ENCODE measurements at regions not wholly inside any gene's neighbourhood (a gene's known extent, or its start where the extent isn't known, plus 50 kb on each side); places are given as distances from the start of the nearest gene placed in this dataset.
A peak's percentile ranks its signal among the peaks of the same experiment; 100 is the strongest.

- Histone ChIP-seq H3K4me3 (ENCODE audit: low read depth in 2 of 2, low read length in 2 of 2) (no peak overlapping the region), H3K4me1 (ENCODE audit: control insufficient read depth, insufficient read depth, low read length) (no peaks in the 10 kb centered on the region; the same call in 1 of the 2 replicates), H3K27ac (ENCODE audit: low read length) (no peak overlapping the region), H3K9me3 (ENCODE audit: control insufficient read depth, insufficient read depth, low read depth, low read length) (no peaks in the 10 kb centered on the region), H3K27me3 (ENCODE audit: control insufficient read depth, insufficient read depth, low read length) (no peaks in the 10 kb centered on the region), H3K36me3 (ENCODE audit: control insufficient read depth, insufficient read depth, low read length) (no peaks in the 10 kb centered on the region)
- ATAC-seq (peak; percentile 96), DNase-seq (ENCODE audit: low read depth, low spot score) (peak; percentile 25)
- in situ Hi-C loops (cut with HindIII; ENCODE audit: low pct_unique_long_range_greater_than_20kb, low sequenced_read_pairs), result no loop called here
- ChIA-PET POLR2A (no interaction called here), CTCF (interaction anchor here (0.6 to 1.2 kb wide), 5 partner anchors 71 to 1694 kb away, joined by 3 to 4 read pairs (median 3); no protein-coding TSS in a partner anchor)
- intact Hi-C loops (cut with micrococcal nuclease; ENCODE audit: unreplicated experiment), result loop anchor here (2.0 to 5.0 kb wide), 2 partner anchors 166 to 1850 kb away; no protein-coding TSS in a partner anchor
- TF ChIP-seq, protein P1, sequence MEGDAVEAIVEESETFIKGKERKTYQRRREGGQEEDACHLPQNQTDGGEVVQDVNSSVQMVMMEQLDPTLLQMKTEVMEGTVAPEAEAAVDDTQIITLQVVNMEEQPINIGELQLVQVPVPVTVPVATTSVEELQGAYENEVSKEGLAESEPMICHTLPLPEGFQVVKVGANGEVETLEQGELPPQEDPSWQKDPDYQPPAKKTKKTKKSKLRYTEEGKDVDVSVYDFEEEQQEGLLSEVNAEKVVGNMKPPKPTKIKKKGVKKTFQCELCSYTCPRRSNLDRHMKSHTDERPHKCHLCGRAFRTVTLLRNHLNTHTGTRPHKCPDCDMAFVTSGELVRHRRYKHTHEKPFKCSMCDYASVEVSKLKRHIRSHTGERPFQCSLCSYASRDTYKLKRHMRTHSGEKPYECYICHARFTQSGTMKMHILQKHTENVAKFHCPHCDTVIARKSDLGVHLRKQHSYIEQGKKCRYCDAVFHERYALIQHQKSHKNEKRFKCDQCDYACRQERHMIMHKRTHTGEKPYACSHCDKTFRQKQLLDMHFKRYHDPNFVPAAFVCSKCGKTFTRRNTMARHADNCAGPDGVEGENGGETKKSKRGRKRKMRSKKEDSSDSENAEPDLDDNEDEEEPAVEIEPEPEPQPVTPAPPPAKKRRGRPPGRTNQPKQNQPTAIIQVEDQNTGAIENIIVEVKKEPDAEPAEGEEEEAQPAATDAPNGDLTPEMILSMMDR (IDR thresholded peaks at IDR 0.05), result peak; percentile 96
- TF ChIP-seq POLR2AphosphoS5 (IDR thresholded peaks at IDR 0.05; ENCODE audit: low read depth, low read length), result no peak
- BruUV-seq (replicated peaks), result no TSS peak
Measured at GRCh38 chr20:40962733-40963504, 65.7 kb upstream of the TOP1 start.

- H3K36me3 ChIP-seq (ENCODE audit: control insufficient read depth, insufficient read depth, low read length), result no peaks in the 10 kb centered on the region
- no peak for ATAC-seq
- no peak overlapping the region for H3K27ac ChIP-seq (ENCODE audit: low read length)
- BruUV-seq (replicated peaks), result no TSS peak
- no peaks in the 10 kb centered on the region for H3K9me3 ChIP-seq (ENCODE audit: control insufficient read depth, insufficient read depth, low read depth, low read length)
- no peaks in the 10 kb centered on the region; the same call in 1 of the 2 replicates for H3K4me1 ChIP-seq (ENCODE audit: control insufficient read depth, insufficient read depth, low read length)
- H3K27me3 ChIP-seq (ENCODE audit: control insufficient read depth, insufficient read depth, low read length), result no peaks in the 10 kb centered on the region
- no peak for DNase-seq (ENCODE audit: low read depth, low spot score)
- intact Hi-C loops (cut with micrococcal nuclease; ENCODE audit: unreplicated experiment), result loop anchor here (2.0 to 5.0 kb wide), 2 partner anchors 166 to 1851 kb away; no protein-coding TSS in a partner anchor
- H3K4me3 ChIP-seq (ENCODE audit: low read depth in 2 of 2, low read length in 2 of 2), result no peak overlapping the region
- TF ChIP-seq POLR2AphosphoS5 (IDR thresholded peaks at IDR 0.05; ENCODE audit: low read depth, low read length), result no peak
- TF ChIP-seq, protein P1 (IDR thresholded peaks at IDR 0.05), result no peak
- no peak for TF ChIP-seq SIN3A (IDR thresholded peaks at IDR 0.05; ENCODE audit: borderline replicate concordance, insufficient read depth, low read depth, low read length)
- TF ChIP-seq TCF7L2 (IDR thresholded peaks at IDR 0.05; ENCODE audit: low read depth, low read length), result no peak
- TF ChIP-seq, protein P2, sequence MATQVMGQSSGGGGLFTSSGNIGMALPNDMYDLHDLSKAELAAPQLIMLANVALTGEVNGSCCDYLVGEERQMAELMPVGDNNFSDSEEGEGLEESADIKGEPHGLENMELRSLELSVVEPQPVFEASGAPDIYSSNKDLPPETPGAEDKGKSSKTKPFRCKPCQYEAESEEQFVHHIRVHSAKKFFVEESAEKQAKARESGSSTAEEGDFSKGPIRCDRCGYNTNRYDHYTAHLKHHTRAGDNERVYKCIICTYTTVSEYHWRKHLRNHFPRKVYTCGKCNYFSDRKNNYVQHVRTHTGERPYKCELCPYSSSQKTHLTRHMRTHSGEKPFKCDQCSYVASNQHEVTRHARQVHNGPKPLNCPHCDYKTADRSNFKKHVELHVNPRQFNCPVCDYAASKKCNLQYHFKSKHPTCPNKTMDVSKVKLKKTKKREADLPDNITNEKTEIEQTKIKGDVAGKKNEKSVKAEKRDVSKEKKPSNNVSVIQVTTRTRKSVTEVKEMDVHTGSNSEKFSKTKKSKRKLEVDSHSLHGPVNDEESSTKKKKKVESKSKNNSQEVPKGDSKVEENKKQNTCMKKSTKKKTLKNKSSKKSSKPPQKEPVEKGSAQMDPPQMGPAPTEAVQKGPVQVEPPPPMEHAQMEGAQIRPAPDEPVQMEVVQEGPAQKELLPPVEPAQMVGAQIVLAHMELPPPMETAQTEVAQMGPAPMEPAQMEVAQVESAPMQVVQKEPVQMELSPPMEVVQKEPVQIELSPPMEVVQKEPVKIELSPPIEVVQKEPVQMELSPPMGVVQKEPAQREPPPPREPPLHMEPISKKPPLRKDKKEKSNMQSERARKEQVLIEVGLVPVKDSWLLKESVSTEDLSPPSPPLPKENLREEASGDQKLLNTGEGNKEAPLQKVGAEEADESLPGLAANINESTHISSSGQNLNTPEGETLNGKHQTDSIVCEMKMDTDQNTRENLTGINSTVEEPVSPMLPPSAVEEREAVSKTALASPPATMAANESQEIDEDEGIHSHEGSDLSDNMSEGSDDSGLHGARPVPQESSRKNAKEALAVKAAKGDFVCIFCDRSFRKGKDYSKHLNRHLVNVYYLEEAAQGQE (IDR thresholded peaks at IDR 0.05; ENCODE audit: insufficient read depth in 1 of 2, low read depth in 2 of 2, low read length in 1 of 2), result no peak
- CTCF ChIA-PET, result interaction anchor here (0.6 to 1.2 kb wide), 5 partner anchors 71 to 1695 kb away, joined by 3 to 8 read pairs (median 4); no protein-coding TSS in a partner anchor
- POLR2A ChIA-PET, result no interaction called here
- in situ Hi-C loops (cut with HindIII; ENCODE audit: low pct_unique_long_range_greater_than_20kb, low sequenced_read_pairs), result no loop called here
Measured at GRCh38 chr20:40963505-40963845, 65.1 kb upstream of the TOP1 start.

All from Panc1 (cell line).